ENCODE measurements at regions not wholly inside any gene's neighbourhood (a gene's known extent, or its start where the extent isn't known, plus 50 kb on each side); places are given as distances from the start of the nearest gene placed in this dataset.

DNA sequence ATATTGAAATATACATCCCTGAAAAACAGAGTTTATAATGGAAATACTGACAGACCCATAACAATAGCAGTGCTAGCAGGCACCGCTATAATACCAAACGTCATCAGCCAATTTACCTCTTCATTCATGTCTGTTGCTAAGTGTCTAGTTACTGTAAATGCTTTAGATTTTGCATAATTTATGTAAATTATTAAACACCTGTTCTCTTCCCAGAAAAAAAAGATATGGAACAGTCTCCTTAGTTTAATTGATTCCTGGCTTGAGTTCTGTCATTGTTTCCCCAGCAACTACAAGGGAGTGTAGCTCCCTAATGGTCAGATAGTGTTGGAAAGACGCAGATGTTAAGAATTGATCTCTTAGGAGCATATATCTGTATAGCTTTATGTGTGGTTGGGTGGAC, 817.9 kb upstream of the ADGRL2 start:
- no peak for ATAC-seq
- intact Hi-C loops (cut with DNase I): no loop called here
- no peak for DNase-seq

GRCh38 chr1:80973101-80973500, 827.6 kb upstream of the ADGRL2 start:
- no peak for ATAC-seq
- no peak for DNase-seq
- intact Hi-C loops (cut with DNase I): no loop called here

DNA sequence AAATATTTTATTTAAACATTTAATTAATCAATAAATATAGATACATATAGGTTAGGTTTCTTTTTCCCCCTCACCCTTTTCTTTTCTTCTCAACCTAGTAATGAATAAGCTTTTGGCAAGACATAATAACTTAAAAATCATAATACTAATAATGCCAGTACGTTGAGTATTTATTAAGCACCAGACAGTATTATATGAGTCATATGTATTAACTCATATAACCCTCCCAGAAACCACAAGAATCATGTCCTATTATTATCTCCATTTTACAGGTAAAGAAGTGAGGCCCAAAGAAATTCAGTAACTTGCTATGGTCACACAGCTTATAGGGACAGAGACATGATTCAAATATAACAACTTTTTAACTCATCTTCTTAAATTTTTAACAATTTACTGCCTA, 834.5 kb upstream of the ADGRL2 start:
- ATAC-seq (no peak), DNase-seq (no peak)
- intact Hi-C loops (cut with DNase I): no loop called here

GRCh38 chr1:80962564-80962963, 838.2 kb upstream of the ADGRL2 start:
- intact Hi-C loops (cut with DNase I): no loop called here
- DNase-seq (no peak), ATAC-seq (no peak)

DNA sequence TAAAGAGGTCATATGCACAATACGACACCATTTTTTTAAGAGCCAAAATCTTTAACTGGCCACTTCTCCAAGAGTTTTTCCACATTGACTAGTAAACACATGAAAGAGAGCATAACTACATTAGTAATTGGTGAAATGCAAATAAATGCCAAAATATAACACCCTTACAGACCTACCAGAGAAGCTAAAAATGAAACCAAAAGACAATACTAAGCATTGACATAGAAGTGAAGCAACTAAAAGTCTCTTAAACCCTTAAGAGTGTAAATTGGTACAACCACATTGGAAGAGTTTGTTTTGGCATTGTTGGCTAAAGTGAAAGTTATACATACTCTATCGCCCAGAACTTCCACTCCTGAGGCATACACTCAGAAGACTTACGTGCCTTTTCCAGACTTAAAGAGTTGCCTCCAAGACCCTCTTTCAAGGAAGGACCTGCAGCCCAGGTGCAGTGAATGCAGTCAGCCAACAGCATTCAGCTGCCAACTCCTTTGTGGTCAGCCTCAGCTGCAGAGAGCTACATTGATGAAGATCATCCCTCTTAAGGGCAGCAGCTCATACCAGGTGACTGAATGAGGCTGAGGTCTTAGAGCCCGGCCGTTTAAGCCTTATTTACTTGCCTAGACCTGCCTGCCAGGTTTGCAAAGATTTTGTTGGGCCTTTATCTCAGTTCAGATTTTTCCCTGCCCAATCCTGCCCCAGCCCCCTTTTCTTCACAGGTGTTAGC, 839.1 kb upstream of the ADGRL2 start:
- ATAC-seq: no peak
- intact Hi-C loops (cut with DNase I): no loop called here
- DNase-seq: no peak

DNA sequence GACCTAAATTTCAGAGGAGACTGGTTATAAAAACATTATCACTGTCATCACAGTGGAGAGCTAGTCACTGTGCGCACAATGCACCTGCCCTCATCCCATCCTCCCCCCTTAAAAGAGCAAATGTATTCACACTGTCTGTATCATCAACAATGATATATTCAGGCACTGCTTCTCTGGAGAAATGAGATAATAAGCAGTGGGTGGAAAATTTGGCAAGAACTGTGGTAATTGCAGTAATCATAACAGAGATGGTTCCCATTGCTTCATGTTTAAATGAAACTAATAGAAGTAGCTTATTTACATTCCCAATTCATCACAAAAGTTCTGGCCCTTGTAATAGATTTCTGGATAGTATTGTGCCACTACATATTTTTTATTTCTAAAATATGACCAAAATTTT, 867.4 kb upstream of the ADGRL2 start:
- ATAC-seq: no peak
- DNase-seq: no peak
- intact Hi-C loops (cut with DNase I): no loop called here

GRCh38 chr1:80931178-80931577, 869.6 kb upstream of the ADGRL2 start:
- ATAC-seq: no peak
- no peak for DNase-seq
- intact Hi-C loops (cut with DNase I): no loop called here

DNA sequence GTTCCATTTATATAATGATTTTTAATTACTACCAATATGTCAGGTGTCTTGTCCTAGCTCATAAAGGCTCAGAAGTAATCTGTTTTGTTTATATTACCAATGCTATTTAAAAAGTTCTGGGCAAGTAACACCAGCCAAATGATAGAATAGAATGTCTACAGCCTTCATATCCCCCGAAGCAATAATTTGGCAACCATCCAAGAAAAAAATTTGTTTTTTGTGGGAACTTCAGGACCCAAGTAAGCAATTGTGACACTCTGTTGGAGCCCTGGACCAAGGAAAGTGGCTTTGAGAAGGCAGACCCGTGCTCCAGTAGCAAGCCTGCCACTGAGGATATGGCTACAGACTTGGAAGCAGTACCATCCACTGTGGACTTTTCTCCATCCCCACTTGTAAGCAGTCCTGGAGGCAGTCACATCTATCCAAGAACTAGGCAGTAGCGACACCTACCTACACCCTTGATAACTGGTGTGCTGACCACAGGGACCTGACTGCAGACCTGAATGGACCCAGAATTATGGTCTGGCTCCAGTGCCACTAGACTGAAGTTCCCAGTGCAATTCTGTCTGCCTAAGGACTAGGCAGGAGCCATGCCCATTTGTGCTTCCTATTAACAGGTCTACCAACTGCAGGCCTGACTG, 870.7 kb upstream of the ADGRL2 start:
- intact Hi-C loops (cut with DNase I): no loop called here
- no peak for ATAC-seq
- DNase-seq: no peak

- no peak for ATAC-seq
- intact Hi-C loops (cut with DNase I): no loop called here
- no peak for DNase-seq
These were observed 874.2 kb upstream of the ADGRL2 start for GRCh38 chr1:80926531-80926930.

- intact Hi-C loops (cut with DNase I): no loop called here
- DNase-seq: no peak
- ATAC-seq: no peak
These were observed 875.5 kb upstream of the ADGRL2 start for GRCh38 chr1:80925130-80925805.

- DNase-seq: no peak
- ATAC-seq: no peak
- intact Hi-C loops (cut with DNase I): no loop called here
These were observed 876.4 kb upstream of the ADGRL2 start for GRCh38 chr1:80924290-80924689.

DNA sequence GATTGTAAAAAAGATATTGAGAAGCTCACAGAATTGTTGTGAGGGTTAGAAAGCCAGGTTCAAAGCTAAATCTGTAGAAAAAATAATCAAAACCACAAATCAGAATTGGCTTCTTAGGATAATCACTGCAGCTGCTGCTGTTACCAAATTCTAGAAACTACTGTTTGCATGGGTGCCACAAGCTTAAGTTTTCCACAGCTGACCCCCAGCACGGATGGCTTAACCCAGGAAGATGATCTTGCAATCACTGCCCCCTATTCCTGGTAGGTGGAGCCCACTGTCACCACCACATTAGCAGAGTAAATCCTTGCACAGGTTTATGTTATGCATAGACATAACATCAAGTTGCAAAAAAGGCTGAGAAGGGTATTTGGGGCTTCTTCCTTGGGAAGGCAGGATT, 877.8 kb upstream of the ADGRL2 start:
- DNase-seq: no peak
- no peak for ATAC-seq
- intact Hi-C loops (cut with DNase I): no loop called here

DNA sequence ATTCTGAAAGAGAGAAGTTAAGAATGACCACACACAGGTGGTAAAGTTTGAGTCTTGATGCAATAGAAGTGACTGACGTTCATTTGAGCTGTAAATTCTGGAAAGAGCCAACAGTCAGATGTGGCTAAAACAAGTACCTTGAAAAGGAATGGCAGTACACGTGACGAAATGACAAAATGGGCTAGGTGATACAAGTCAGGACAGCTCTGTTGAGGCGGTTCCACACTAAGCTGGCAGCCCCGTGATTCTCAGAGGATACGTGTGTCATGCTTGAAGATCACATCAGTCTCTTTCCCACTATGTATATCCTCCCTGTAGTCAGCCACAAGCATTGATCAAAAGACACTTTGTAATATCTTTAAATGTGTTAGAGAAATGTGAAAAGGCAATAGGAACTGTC, 881.3 kb upstream of the ADGRL2 start:
- DNase-seq (no peak), ATAC-seq (no peak)
- intact Hi-C loops (cut with DNase I): no loop called here

GRCh38 chr1:80918380-80918779, 882.4 kb upstream of the ADGRL2 start:
- intact Hi-C loops (cut with DNase I): no loop called here
- ATAC-seq (no peak), DNase-seq (no peak)

DNA sequence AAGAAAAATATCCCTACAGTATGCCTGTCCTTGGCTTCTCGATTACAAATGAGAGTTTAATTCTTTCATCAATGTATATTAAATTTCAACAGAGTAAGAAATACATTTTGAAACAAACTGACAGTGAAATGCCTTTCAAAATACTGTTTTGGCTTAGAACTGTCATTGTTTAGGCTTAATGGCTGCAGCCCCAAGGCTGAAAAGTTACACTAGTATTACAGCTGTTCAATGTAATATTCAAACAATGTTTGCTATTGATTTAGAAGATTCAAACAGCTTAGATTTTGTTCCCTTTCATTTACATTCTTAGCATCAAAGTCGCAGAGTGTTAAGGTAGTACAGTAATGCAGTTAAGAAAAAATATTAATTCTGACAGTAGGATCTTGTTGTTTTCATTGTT, 882.9 kb upstream of the ADGRL2 start:
- ATAC-seq (no peak), DNase-seq (no peak)
- intact Hi-C loops (cut with DNase I): no loop called here

GRCh38 chr1:80917225-80917624, 883.5 kb upstream of the ADGRL2 start:
- no peak for DNase-seq
- intact Hi-C loops (cut with DNase I): no loop called here
- no peak for ATAC-seq

- ATAC-seq (no peak), DNase-seq (no peak)
- intact Hi-C loops (cut with DNase I): no loop called here
These were observed 885.2 kb upstream of the ADGRL2 start for GRCh38 chr1:80915491-80915890.

GRCh38 chr1:80910426-80910825, 890.3 kb upstream of the ADGRL2 start:
- no peak for DNase-seq
- ATAC-seq: no peak
- intact Hi-C loops (cut with DNase I): no loop called here

GRCh38 chr1:80909172-80909784, 891.5 kb upstream of the ADGRL2 start:
- no peak for DNase-seq
- intact Hi-C loops (cut with DNase I): no loop called here
- no peak for ATAC-seq

DNA sequence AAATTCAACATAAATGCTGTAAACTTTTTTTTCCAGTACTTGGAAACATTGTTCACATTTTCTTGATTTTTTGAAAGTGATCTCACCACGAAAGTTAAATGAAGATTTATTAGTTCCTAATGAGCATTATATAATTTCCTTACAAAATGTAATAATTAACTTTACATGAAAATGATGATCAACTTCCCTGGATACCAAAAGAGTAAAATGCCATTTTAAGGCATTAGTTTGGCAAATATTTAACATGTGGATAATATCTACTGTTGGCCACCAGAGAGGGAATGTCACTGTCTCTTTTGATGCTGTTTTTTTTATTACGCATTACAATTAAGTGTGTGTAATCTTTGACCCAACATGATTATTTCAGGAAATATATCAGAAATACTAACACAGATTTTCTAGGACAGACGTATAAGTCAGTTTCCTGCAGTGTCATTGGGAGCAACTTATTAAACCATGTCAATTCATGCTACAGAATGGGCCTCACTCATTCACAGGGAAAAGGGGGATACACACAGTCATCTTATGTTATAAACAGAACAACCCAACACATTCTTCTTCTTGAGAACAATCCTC, 903.9 kb upstream of the ADGRL2 start:
- no peak for DNase-seq
- ATAC-seq: no peak
- intact Hi-C loops (cut with DNase I): no loop called here

Data from left cardiac atrium (tissue), 4 donors.